ENCODE measurements at regions not wholly inside any gene's neighbourhood (a gene's known extent, or its start where the extent isn't known, plus 50 kb on each side); places are given as distances from the start of the nearest gene placed in this dataset.
"Not testable (repeated sequence)": the region's sequence is repeated elsewhere in the genome, so short reads cannot be mapped to it uniquely, and the experiment has no call there.

GRCh38 chr5:152105085-152105484 is 180.4 kb upstream of the GLRA1 start:
- no peaks in the 10 kb centered on the region for H3K4me1 ChIP-seq (replicated peaks in 1 of 2)
- DNase-seq = no peak
- H3K4me3 ChIP-seq = no peak overlapping the region
- no peaks in the 10 kb centered on the region for H3K9me3 ChIP-seq (replicated peaks in 1 of 3)
- intact Hi-C loops (cut with DNase I) = no loop called here
- H3K27ac ChIP-seq = no peak overlapping the region
- H3K27me3 ChIP-seq = no peaks in the 10 kb centered on the region
- no peak for TF ChIP-seq CTCF (IDR thresholded peaks at IDR 0.05)
- TF ChIP-seq POLR2A (IDR thresholded peaks at IDR 0.05) = no peak
- WGBS, 4 donors = 78 to 88% (median 86%) methylated on average over 2 of the region's 2 CpGs
- no peaks in the 10 kb centered on the region for H3K36me3 ChIP-seq (replicated peaks in 1 of 2)

GRCh38 chr5:152104211-152104610 is 179.6 kb upstream of the GLRA1 start:
- Histone ChIP-seq H3K36me3 (replicated peaks in 1 of 2) (no peaks in the 10 kb centered on the region), H3K4me3 (no peak overlapping the region), H3K4me1 (replicated peaks in 1 of 2) (no peaks in the 10 kb centered on the region), H3K27ac (no peak overlapping the region), H3K27me3 (no peaks in the 10 kb centered on the region), H3K9me3 (replicated peaks in 1 of 3) (no peaks in the 10 kb centered on the region)
- no peak for DNase-seq
- intact Hi-C loops (cut with DNase I) = no loop called here
- WGBS, 4 donors = 46 to 57% (median 50%) methylated on average over 3 of the region's 3 CpGs
- TF ChIP-seq POLR2A (IDR thresholded peaks at IDR 0.05) (no peak), CTCF (IDR thresholded peaks at IDR 0.05) (no peak)

GRCh38 chr5:152102908-152103307 is 178.3 kb upstream of the GLRA1 start:
- H3K9me3 ChIP-seq (replicated peaks in 1 of 3); H3K36me3 ChIP-seq (replicated peaks in 1 of 2); H3K4me1 ChIP-seq (replicated peaks in 1 of 2); H3K27me3 ChIP-seq; H3K27ac ChIP-seq; H3K4me3 ChIP-seq; DNase-seq; intact Hi-C loops (cut with DNase I): not testable (repeated sequence)
- 44 to 65% (median 56%) methylated on average over 1 of the region's 1 CpG for WGBS, 4 donors

- Histone ChIP-seq H3K4me3 (no peak overlapping the region), H3K36me3 (replicated peaks in 1 of 2) (no peaks in the 10 kb centered on the region), H3K4me1 (replicated peaks in 1 of 2) (no peaks in the 10 kb centered on the region), H3K9me3 (replicated peaks in 1 of 3) (no peaks in the 10 kb centered on the region), H3K27ac (no peak overlapping the region), H3K27me3 (no peaks in the 10 kb centered on the region)
- 78 to 88% (median 82%) methylated on average over 3 of the region's 3 CpGs for WGBS, 4 donors
- TF ChIP-seq CTCF (IDR thresholded peaks at IDR 0.05) (no peak), POLR2A (IDR thresholded peaks at IDR 0.05) (no peak)
- intact Hi-C loops (cut with DNase I) = no loop called here
- DNase-seq = no peak
Observed at GRCh38 chr5:152102057-152102456, 177.4 kb upstream of the GLRA1 start.

- no peaks in the 10 kb centered on the region for H3K4me1 ChIP-seq (replicated peaks in 1 of 2)
- no peak overlapping the region for H3K27ac ChIP-seq
- intact Hi-C loops (cut with DNase I) = no loop called here
- TF ChIP-seq CTCF (IDR thresholded peaks at IDR 0.05) = no peak
- TF ChIP-seq POLR2A (IDR thresholded peaks at IDR 0.05) = no peak
- DNase-seq = no peak
- no peaks in the 10 kb centered on the region for H3K36me3 ChIP-seq (replicated peaks in 1 of 2)
- no peaks in the 10 kb centered on the region for H3K27me3 ChIP-seq
- H3K4me3 ChIP-seq = no peak overlapping the region
- H3K9me3 ChIP-seq (replicated peaks in 1 of 3) = no peaks in the 10 kb centered on the region
Observed at GRCh38 chr5:152100462-152100861, 175.8 kb upstream of the GLRA1 start.

Measured in adrenal gland (tissue), 9 donors.